ENCODE measurements at regions not wholly inside any gene's neighbourhood (a gene's known extent, or its start where the extent isn't known, plus 50 kb on each side); places are given as distances from the start of the nearest gene placed in this dataset.
"Not testable (repeated sequence)": the region's sequence is repeated elsewhere in the genome, so short reads cannot be mapped to it uniquely, and the experiment has no call there.

GRCh38 chr7:54453168-54453567, 89.0 kb upstream of the VSTM2A start:
- H3K27me3 ChIP-seq (ENCODE audit: low read length); BruUV-seq (replicated peaks); H3K4me3 ChIP-seq (ENCODE audit: low read length); POLR2A ChIA-PET (ENCODE audit: unreplicated experiment); H3K4me2 ChIP-seq (ENCODE audit: low read length); H3K4me1 ChIP-seq (ENCODE audit: insufficient read depth, low read length); H3K9me2 ChIP-seq (replicated peaks; ENCODE audit: low read length); H3K79me2 ChIP-seq (ENCODE audit: low read length); H2AFZ ChIP-seq (ENCODE audit: low read length); CTCF ChIA-PET; intact Hi-C loops (cut with micrococcal nuclease); H3K36me3 ChIP-seq (ENCODE audit: low read depth, low read length); ATAC-seq; H3K27ac ChIP-seq (ENCODE audit: low read length); H4K20me1 ChIP-seq (ENCODE audit: low read length); H3K9me3 ChIP-seq (ENCODE audit: low read length); H3F3A ChIP-seq (ENCODE audit: low read length, unreplicated experiment); H3K9ac ChIP-seq (ENCODE audit: low read length); DNase-seq: not testable (repeated sequence)

- H3K27me3 ChIP-seq (ENCODE audit: low read length); H4K20me1 ChIP-seq (ENCODE audit: low read length); H2AFZ ChIP-seq (ENCODE audit: low read length); H3K4me3 ChIP-seq (ENCODE audit: low read length); POLR2A ChIA-PET (ENCODE audit: unreplicated experiment); H3F3A ChIP-seq (ENCODE audit: low read length, unreplicated experiment); CTCF ChIA-PET; H3K4me1 ChIP-seq (ENCODE audit: insufficient read depth, low read length); DNase-seq; ATAC-seq; intact Hi-C loops (cut with micrococcal nuclease); H3K4me2 ChIP-seq (ENCODE audit: low read length); H3K9me3 ChIP-seq (ENCODE audit: low read length); H3K9ac ChIP-seq (ENCODE audit: low read length); H3K9me2 ChIP-seq (replicated peaks; ENCODE audit: low read length); H3K27ac ChIP-seq (ENCODE audit: low read length); H3K36me3 ChIP-seq (ENCODE audit: low read depth, low read length); BruUV-seq (replicated peaks); H3K79me2 ChIP-seq (ENCODE audit: low read length): not testable (repeated sequence)
Observed at GRCh38 chr7:54454700-54455099, 87.5 kb upstream of the VSTM2A start.

- intact Hi-C loops (cut with micrococcal nuclease) = no loop called here
- H3F3A ChIP-seq (ENCODE audit: low read length, unreplicated experiment) = no peaks in the 10 kb centered on the region
- no peaks in the 10 kb centered on the region for H3K9me3 ChIP-seq (ENCODE audit: low read length)
- DNase-seq = no peak
- H3K4me3 ChIP-seq (ENCODE audit: low read length) = no peak overlapping the region
- H3K79me2 ChIP-seq (ENCODE audit: low read length) = no peaks in the 10 kb centered on the region
- CTCF ChIA-PET = no interaction called here
- H3K9ac ChIP-seq (ENCODE audit: low read length) = no peak overlapping the region
- no peaks in the 10 kb centered on the region for H3K9me2 ChIP-seq (replicated peaks; ENCODE audit: low read length)
- no TSS peak for BruUV-seq (replicated peaks)
- no peak overlapping the region for H3K4me2 ChIP-seq (ENCODE audit: low read length)
- POLR2A ChIA-PET (ENCODE audit: unreplicated experiment) = no interaction called here
- no peaks in the 10 kb centered on the region for H3K36me3 ChIP-seq (ENCODE audit: low read depth, low read length)
- no peak overlapping the region for H2AFZ ChIP-seq (ENCODE audit: low read length)
- TF ChIP-seq EZH2phosphoT487 (IDR thresholded peaks at IDR 0.05; ENCODE audit: borderline replicate concordance, low read length) (no peak), EZH2 (IDR thresholded peaks at IDR 0.05; ENCODE audit: low read length, unreplicated experiment) (no peak), CTCF (conservative IDR thresholded peaks at IDR 0.05; ENCODE audit: low read depth, low read length) (no peak)
- no peaks in the 10 kb centered on the region for H3K4me1 ChIP-seq (ENCODE audit: insufficient read depth, low read length)
- no peaks in the 10 kb centered on the region for H3K27me3 ChIP-seq (ENCODE audit: low read length)
- no peaks in the 10 kb centered on the region for H4K20me1 ChIP-seq (ENCODE audit: low read length)
- no peak overlapping the region for H3K27ac ChIP-seq (ENCODE audit: low read length)
- no peak for ATAC-seq
Observed at GRCh38 chr7:54465095-54465494, 77.1 kb upstream of the VSTM2A start.

- Histone ChIP-seq H3K4me1 (ENCODE audit: insufficient read depth, low read length) (no peaks in the 10 kb centered on the region), H3K27me3 (ENCODE audit: low read length) (no peaks in the 10 kb centered on the region), H3F3A (ENCODE audit: low read length, unreplicated experiment) (no peaks in the 10 kb centered on the region), H3K4me3 (ENCODE audit: low read length) (no peak overlapping the region), H4K20me1 (ENCODE audit: low read length) (no peaks in the 10 kb centered on the region), H3K36me3 (ENCODE audit: low read depth, low read length) (no peaks in the 10 kb centered on the region), H3K79me2 (ENCODE audit: low read length) (no peaks in the 10 kb centered on the region), H3K27ac (ENCODE audit: low read length) (no peak overlapping the region), H3K9me2 (replicated peaks; ENCODE audit: low read length) (no peaks in the 10 kb centered on the region), H3K9me3 (ENCODE audit: low read length) (no peaks in the 10 kb centered on the region), H3K4me2 (ENCODE audit: low read length) (no peak overlapping the region), H2AFZ (ENCODE audit: low read length) (no peak overlapping the region), H3K9ac (ENCODE audit: low read length) (no peak overlapping the region)
- no TSS peak for BruUV-seq (replicated peaks)
- DNase-seq (no peak), ATAC-seq (no peak)
- TF ChIP-seq EZH2 (IDR thresholded peaks at IDR 0.05; ENCODE audit: low read length, unreplicated experiment) (no peak), EZH2phosphoT487 (IDR thresholded peaks at IDR 0.05; ENCODE audit: borderline replicate concordance, low read length) (no peak), CTCF (conservative IDR thresholded peaks at IDR 0.05; ENCODE audit: low read depth, low read length) (no peak)
- ChIA-PET CTCF (no interaction called here), POLR2A (ENCODE audit: unreplicated experiment) (no interaction called here)
- intact Hi-C loops (cut with micrococcal nuclease) = no loop called here
Observed at GRCh38 chr7:54469740-54470139, 72.4 kb upstream of the VSTM2A start.
